ENCODE measurements at regions not wholly inside any gene's neighbourhood (a gene's known extent, or its start where the extent isn't known, plus 50 kb on each side); places are given as distances from the start of the nearest gene placed in this dataset.

DNA sequence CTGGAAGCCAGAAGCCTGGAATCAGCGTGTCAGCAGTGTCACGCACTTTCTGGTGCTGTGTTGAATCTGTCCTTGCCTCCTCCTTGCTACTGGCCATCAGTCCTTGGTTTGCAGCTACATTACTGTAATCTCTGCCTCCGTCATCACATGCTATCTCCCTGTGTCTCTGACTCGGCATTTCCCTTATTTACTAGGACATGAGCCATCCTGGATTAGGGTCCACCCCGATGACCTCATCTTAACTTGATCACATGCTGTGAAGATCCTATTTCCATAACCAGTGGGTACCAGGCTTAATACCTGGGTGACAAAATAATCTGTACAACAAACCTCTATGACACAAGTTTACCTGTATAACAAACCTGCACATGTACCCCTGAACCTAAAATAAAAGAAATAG, 518.0 kb upstream of the KLF6 start:
- TF ChIP-seq POLR2AphosphoS5 (IDR thresholded peaks at IDR 0.05; ENCODE audit: low read depth, low read length): no peak
- no peak for TF ChIP-seq TAF1 (IDR thresholded peaks at IDR 0.05; ENCODE audit: low read depth, low read length)
- TF ChIP-seq POLR2A (IDR thresholded peaks at IDR 0.05; ENCODE audit: low read depth, low read length): no peak
